Upper lobe of left lung (tissue), 6 donors: ENCODE measurements at regions not wholly inside any gene's neighbourhood (a gene's known extent, or its start where the extent isn't known, plus 50 kb on each side); places are given as distances from the start of the nearest gene placed in this dataset.

Experiments used
- ATAC-seq, 2 donors: fragments of 200-7000 bp; cut with Tn5 transposase; one replicate each; pipeline ENCODE4 v1.9.1; 2022; ENCODE audit warnings: mild to moderate bottlenecking in 2 of 2, moderate library complexity in 2 of 2; ENCODE audit not compliant: low FRiP score in 2 of 2
- DNase-seq, 2 donors: peaks; one replicate each; pipeline ENCODE4 v3.0.0-alpha.2; 2019 to 2020
- H3K27ac ChIP-seq, 4 donors: fragments of 200-600 bp; sonication (generic); one replicate each; pipeline ENCODE4 v1.5.1; 2016 to 2019
- H3K27me3 ChIP-seq, 4 donors: fragments of 200-600 bp; sonication (generic); one replicate each; pipeline ENCODE4 v1.5.1; 2017 to 2019
- H3K36me3 ChIP-seq, 4 donors: fragments of 200-600 bp; sonication (generic); one replicate each; pipeline ENCODE4 v1.5.1; 2016 to 2019
- H3K4me1 ChIP-seq, 4 donors: fragments of 200-600 bp; sonication (generic); one replicate each; pipeline ENCODE4 v1.5.1; 2018 to 2019
- H3K4me3 ChIP-seq, 4 donors: fragments of 200-600 bp; sonication (generic); one replicate each; pipeline ENCODE4 v1.5.1; 2017 to 2019; ENCODE audit warnings: mild to moderate bottlenecking in 2 of 4, moderate library complexity in 1 of 4
- H3K9me3 ChIP-seq, 4 donors: fragments of 200-600 bp; sonication (generic); one replicate each; pipeline ENCODE4 v1.5.1; 2018 to 2019
- CTCF ChIP-seq, 6 experiments: fragments of 450-650 bp in 4 of 6; fragments of 200-600 bp in 2 of 6; sonication (generic) in 2 of 6; IDR thresholded peaks; one replicate each; pipeline ENCODE4 v1.5.1; 2016 to 2019; ENCODE audit warnings: antibody characterized with exemption in 6 of 6
- EP300 ChIP-seq, 4 donors: sonication (generic); formaldehyde crosslinking; IDR thresholded peaks; one replicate each; pipeline ENCODE4 v1.5.1; 2017; ENCODE audit warnings: antibody characterized with exemption in 4 of 4, control low read depth in 2 of 4
- POLR2A ChIP-seq, 4 donors: fragments of 450-650 bp; IDR thresholded peaks; one replicate each; pipeline ENCODE4 v1.5.1; 2016 to 2017; ENCODE audit warnings: antibody characterized with exemption in 4 of 4, mild to moderate bottlenecking in 2 of 4
- POLR2AphosphoS5 ChIP-seq, 2 donors: sonication (generic); formaldehyde crosslinking; IDR thresholded peaks; one replicate each; pipeline ENCODE4 v1.5.1; 2017; ENCODE audit warnings: antibody characterized with exemption in 2 of 2
- WGBS, 2 donors: methylation state at CpG; one replicate each; pipeline ENCODE4 v1.1.5; 2017 to 2018; 5-methylcytosine and 5-hydroxymethylcytosine counted together
- donor health status: DM: no; HTN: no; CAD: no; lungs with moderate emphysema.
- donor health status: DM: no; HTN: yes; CAD: no; lungs with severe emphysema.

GRCh38 chr11:69943066-69943465 is 123.8 kb upstream of the FGF3 start:
- no peak for TF ChIP-seq CTCF (IDR thresholded peaks at IDR 0.05)
- H3K36me3 ChIP-seq, result no peaks in the 10 kb centered on the region
- no peak overlapping the region for H3K27ac ChIP-seq
- WGBS, 2 donors, result 71 to 72% methylated on average over 5 to 6 of the region's 6 CpGs
- H3K27me3 ChIP-seq, result no peaks in the 10 kb centered on the region
- H3K4me1 ChIP-seq, result peaks cover 6 to 12% (median 10%) of the 10 kb centered on the region in 4 donors
- ATAC-seq (no peak), DNase-seq (no peak)
- no peaks in the 10 kb centered on the region for H3K9me3 ChIP-seq
- no peak overlapping the region for H3K4me3 ChIP-seq

GRCh38 chr11:69943506-69943905 is 124.3 kb upstream of the FGF3 start:
- 60 to 79% methylated on average over 1 to 11 of the region's 11 CpGs for WGBS, 2 donors
- H3K27me3 ChIP-seq, result no peaks in the 10 kb centered on the region
- no peak overlapping the region for H3K4me3 ChIP-seq
- no peak overlapping the region for H3K27ac ChIP-seq
- peaks cover 6 to 15% (median 10%) of the 10 kb centered on the region in 4 donors for H3K4me1 ChIP-seq
- TF ChIP-seq POLR2AphosphoS5 (IDR thresholded peaks at IDR 0.05) (no peak), CTCF (IDR thresholded peaks at IDR 0.05) (no peak), POLR2A (IDR thresholded peaks at IDR 0.05) (no peak), EP300 (IDR thresholded peaks at IDR 0.05) (no peak)
- ATAC-seq, result no peak
- DNase-seq, result no peak
- no peaks in the 10 kb centered on the region for H3K9me3 ChIP-seq
- H3K36me3 ChIP-seq, result no peaks in the 10 kb centered on the region

GRCh38 chr11:69944146-69944795 is 125.1 kb upstream of the FGF3 start:
- ATAC-seq (no peak), DNase-seq (no peak)
- Histone ChIP-seq H3K36me3 (no peaks in the 10 kb centered on the region), H3K27ac (no peak overlapping the region), H3K4me1 (peaks cover 8 to 16% (median 10%) of the 10 kb centered on the region in 4 donors), H3K4me3 (no peak overlapping the region), H3K9me3 (no peaks in the 10 kb centered on the region), H3K27me3 (no peaks in the 10 kb centered on the region)
- WGBS, 2 donors, result 80 to 86% methylated on average over 5 to 9 of the region's 10 CpGs
- TF ChIP-seq CTCF (IDR thresholded peaks at IDR 0.05) (no peak), POLR2AphosphoS5 (IDR thresholded peaks at IDR 0.05) (no peak), EP300 (IDR thresholded peaks at IDR 0.05) (no peak), POLR2A (IDR thresholded peaks at IDR 0.05) (no peak)

GRCh38 chr11:69945157-69945556 is 125.9 kb upstream of the FGF3 start:
- no peak for ATAC-seq
- H3K36me3 ChIP-seq, result no peaks in the 10 kb centered on the region
- peaks cover 0 to 4% (median 0%) of the 10 kb centered on the region in 4 donors for H3K9me3 ChIP-seq
- H3K27me3 ChIP-seq, result no peaks in the 10 kb centered on the region
- no peak overlapping the region for H3K27ac ChIP-seq
- no peak for TF ChIP-seq POLR2A (IDR thresholded peaks at IDR 0.05)
- TF ChIP-seq POLR2AphosphoS5 (IDR thresholded peaks at IDR 0.05), result no peak
- TF ChIP-seq EP300 (IDR thresholded peaks at IDR 0.05), result no peak
- no peak for TF ChIP-seq CTCF (IDR thresholded peaks at IDR 0.05)
- no peak overlapping the region for H3K4me3 ChIP-seq
- 78 to 87% methylated on average over 1 of the region's 1 CpG for WGBS, 2 donors
- DNase-seq, result no peak
- H3K4me1 ChIP-seq, result peaks cover 2 to 7% (median 5%) of the 10 kb centered on the region in 4 donors
